ENCODE measurements at regions not wholly inside any gene's neighbourhood (a gene's known extent, or its start where the extent isn't known, plus 50 kb on each side); places are given as distances from the start of the nearest gene placed in this dataset.

DNA sequence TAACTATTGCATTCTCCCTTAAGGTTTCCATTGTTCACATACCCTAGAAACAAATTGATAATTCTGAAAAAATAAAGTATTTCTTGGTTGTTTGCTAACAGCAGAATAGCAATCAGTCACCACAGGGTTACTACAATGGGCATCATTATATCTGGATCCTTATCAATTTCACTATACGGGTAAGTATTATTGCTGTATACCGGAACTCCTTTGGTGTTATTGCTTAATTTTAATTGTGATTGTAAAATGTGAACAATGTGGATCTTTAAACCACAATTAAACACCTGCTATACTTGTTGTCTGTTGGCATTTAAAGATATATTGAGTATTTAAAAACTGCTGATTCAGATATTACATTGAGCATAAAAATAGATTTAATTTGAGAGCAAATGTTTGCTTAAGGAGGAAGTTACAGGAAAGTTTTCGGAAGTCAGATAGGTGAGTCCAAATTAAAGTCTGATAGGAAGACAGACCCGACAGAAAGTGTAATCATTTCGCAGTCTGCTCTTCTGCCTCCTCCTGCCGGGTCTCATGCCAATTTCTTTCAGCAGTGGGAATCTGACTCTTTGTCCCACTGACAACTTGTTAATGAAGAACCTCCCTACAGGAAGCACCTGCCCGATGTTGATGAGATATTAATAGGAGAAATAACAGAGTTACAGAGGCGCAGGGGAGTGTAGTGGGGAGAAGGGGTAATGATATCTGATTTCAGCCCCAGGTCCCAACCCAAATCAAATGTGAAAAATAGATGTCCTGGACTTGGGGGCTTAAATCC, 169.7 kb upstream of the TBC1D5 start:
- POLR2A ChIA-PET, result no interaction called here
- Mint-ChIP-seq H3K4me3 (no peak overlapping the region), H3K4me1 (peaks cover 45% of the 10 kb centered on the region), H3K9me3 (no peaks in the 10 kb centered on the region), H3K27ac (no peak overlapping the region), H3K27me3 (ENCODE audit: low read depth) (no peaks in the 10 kb centered on the region), H3K36me3 (no peaks in the 10 kb centered on the region)
- DNase-seq (ENCODE audit: low spot score) (no peak), ATAC-seq (no peak)
- CTCF ChIA-PET, result no interaction called here
- TF ChIP-seq, protein P1, sequence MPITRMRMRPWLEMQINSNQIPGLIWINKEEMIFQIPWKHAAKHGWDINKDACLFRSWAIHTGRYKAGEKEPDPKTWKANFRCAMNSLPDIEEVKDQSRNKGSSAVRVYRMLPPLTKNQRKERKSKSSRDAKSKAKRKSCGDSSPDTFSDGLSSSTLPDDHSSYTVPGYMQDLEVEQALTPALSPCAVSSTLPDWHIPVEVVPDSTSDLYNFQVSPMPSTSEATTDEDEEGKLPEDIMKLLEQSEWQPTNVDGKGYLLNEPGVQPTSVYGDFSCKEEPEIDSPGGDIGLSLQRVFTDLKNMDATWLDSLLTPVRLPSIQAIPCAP (CRISPR knock-in tag; IDR thresholded peaks at IDR 0.05), result no peak
- no peak for TF ChIP-seq ZNF263 (CRISPR knock-in tag; IDR thresholded peaks at IDR 0.05; ENCODE audit: low read depth)
- TF ChIP-seq ELF4 (CRISPR knock-in tag; IDR thresholded peaks at IDR 0.05; ENCODE audit: low read depth), result no peak
- no peak for TF ChIP-seq NFATC4 (CRISPR knock-in tag; IDR thresholded peaks at IDR 0.05)
- TF ChIP-seq, protein P2, sequence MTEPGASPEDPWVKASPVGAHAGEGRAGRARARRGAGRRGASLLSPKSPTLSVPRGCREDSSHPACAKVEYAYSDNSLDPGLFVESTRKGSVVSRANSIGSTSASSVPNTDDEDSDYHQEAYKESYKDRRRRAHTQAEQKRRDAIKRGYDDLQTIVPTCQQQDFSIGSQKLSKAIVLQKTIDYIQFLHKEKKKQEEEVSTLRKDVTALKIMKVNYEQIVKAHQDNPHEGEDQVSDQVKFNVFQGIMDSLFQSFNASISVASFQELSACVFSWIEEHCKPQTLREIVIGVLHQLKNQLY (CRISPR knock-in tag; IDR thresholded peaks at IDR 0.05), result no peak

DNA sequence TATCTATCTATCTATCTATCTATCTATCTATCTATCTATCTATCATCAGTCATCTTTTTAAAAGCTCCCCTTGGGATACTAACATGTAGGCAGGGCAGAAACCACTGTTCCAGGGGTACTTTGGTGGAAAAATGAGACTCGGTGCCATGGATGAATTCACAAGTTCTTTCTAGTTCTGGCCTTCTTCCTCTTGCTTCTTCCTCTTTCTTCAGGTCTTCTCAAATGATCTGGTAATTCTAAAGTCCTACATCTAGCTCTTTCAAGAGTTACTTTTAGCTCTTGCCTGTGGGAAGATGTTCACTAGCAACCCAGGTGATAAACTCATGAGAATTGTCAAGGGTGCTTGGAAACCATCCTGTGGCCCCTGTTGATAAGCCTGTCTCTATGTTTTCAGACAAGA, 168.5 kb upstream of the TBC1D5 start:
- ChIA-PET CTCF (interaction anchor here (0.6 kb wide), 1 partner anchor 42 kb away, joined by 4 read pairs; no protein-coding TSS in a partner anchor), POLR2A (no interaction called here)
- no peak overlapping the region for H3K27ac Mint-ChIP-seq
- TF ChIP-seq SP1 (CRISPR knock-in tag; conservative IDR thresholded peaks at IDR 0.05), result no peak
- TF ChIP-seq, protein P3, sequence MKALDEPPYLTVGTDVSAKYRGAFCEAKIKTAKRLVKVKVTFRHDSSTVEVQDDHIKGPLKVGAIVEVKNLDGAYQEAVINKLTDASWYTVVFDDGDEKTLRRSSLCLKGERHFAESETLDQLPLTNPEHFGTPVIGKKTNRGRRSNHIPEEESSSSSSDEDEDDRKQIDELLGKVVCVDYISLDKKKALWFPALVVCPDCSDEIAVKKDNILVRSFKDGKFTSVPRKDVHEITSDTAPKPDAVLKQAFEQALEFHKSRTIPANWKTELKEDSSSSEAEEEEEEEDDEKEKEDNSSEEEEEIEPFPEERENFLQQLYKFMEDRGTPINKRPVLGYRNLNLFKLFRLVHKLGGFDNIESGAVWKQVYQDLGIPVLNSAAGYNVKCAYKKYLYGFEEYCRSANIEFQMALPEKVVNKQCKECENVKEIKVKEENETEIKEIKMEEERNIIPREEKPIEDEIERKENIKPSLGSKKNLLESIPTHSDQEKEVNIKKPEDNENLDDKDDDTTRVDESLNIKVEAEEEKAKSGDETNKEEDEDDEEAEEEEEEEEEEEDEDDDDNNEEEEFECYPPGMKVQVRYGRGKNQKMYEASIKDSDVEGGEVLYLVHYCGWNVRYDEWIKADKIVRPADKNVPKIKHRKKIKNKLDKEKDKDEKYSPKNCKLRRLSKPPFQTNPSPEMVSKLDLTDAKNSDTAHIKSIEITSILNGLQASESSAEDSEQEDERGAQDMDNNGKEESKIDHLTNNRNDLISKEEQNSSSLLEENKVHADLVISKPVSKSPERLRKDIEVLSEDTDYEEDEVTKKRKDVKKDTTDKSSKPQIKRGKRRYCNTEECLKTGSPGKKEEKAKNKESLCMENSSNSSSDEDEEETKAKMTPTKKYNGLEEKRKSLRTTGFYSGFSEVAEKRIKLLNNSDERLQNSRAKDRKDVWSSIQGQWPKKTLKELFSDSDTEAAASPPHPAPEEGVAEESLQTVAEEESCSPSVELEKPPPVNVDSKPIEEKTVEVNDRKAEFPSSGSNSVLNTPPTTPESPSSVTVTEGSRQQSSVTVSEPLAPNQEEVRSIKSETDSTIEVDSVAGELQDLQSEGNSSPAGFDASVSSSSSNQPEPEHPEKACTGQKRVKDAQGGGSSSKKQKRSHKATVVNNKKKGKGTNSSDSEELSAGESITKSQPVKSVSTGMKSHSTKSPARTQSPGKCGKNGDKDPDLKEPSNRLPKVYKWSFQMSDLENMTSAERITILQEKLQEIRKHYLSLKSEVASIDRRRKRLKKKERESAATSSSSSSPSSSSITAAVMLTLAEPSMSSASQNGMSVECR (CRISPR knock-in tag; IDR thresholded peaks at IDR 0.05; ENCODE audit: borderline replicate concordance), result no peak
- TF ChIP-seq GTF2I (CRISPR knock-in tag; conservative IDR thresholded peaks at IDR 0.05), result no peak
- TF ChIP-seq, protein P4, sequence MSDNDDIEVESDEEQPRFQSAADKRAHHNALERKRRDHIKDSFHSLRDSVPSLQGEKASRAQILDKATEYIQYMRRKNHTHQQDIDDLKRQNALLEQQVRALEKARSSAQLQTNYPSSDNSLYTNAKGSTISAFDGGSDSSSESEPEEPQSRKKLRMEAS (CRISPR knock-in tag; IDR thresholded peaks at IDR 0.05), result no peak
- TF ChIP-seq, protein P1 (CRISPR knock-in tag; IDR thresholded peaks at IDR 0.05), result no peak
- no peak for TF ChIP-seq NR3C1 (CRISPR knock-in tag; conservative IDR thresholded peaks at IDR 0.05; ENCODE audit: low read depth)
- TF ChIP-seq, protein P5, sequence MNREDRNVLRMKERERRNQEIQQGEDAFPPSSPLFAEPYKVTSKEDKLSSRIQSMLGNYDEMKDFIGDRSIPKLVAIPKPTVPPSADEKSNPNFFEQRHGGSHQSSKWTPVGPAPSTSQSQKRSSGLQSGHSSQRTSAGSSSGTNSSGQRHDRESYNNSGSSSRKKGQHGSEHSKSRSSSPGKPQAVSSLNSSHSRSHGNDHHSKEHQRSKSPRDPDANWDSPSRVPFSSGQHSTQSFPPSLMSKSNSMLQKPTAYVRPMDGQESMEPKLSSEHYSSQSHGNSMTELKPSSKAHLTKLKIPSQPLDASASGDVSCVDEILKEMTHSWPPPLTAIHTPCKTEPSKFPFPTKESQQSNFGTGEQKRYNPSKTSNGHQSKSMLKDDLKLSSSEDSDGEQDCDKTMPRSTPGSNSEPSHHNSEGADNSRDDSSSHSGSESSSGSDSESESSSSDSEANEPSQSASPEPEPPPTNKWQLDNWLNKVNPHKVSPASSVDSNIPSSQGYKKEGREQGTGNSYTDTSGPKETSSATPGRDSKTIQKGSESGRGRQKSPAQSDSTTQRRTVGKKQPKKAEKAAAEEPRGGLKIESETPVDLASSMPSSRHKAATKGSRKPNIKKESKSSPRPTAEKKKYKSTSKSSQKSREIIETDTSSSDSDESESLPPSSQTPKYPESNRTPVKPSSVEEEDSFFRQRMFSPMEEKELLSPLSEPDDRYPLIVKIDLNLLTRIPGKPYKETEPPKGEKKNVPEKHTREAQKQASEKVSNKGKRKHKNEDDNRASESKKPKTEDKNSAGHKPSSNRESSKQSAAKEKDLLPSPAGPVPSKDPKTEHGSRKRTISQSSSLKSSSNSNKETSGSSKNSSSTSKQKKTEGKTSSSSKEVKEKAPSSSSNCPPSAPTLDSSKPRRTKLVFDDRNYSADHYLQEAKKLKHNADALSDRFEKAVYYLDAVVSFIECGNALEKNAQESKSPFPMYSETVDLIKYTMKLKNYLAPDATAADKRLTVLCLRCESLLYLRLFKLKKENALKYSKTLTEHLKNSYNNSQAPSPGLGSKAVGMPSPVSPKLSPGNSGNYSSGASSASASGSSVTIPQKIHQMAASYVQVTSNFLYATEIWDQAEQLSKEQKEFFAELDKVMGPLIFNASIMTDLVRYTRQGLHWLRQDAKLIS (CRISPR knock-in tag; IDR thresholded peaks at IDR 0.05; ENCODE audit: borderline replicate concordance), result no peak
- no peak for TF ChIP-seq TEAD1 (CRISPR knock-in tag; IDR thresholded peaks at IDR 0.05)
- TF ChIP-seq CREB1 (CRISPR knock-in tag; IDR thresholded peaks at IDR 0.05), result no peak
- no peak for TF ChIP-seq NR1H2 (CRISPR knock-in tag; IDR thresholded peaks at IDR 0.05)
- no peak for TF ChIP-seq KAT7 (CRISPR knock-in tag; IDR thresholded peaks at IDR 0.05; ENCODE audit: borderline replicate concordance)
- TF ChIP-seq, protein P6, sequence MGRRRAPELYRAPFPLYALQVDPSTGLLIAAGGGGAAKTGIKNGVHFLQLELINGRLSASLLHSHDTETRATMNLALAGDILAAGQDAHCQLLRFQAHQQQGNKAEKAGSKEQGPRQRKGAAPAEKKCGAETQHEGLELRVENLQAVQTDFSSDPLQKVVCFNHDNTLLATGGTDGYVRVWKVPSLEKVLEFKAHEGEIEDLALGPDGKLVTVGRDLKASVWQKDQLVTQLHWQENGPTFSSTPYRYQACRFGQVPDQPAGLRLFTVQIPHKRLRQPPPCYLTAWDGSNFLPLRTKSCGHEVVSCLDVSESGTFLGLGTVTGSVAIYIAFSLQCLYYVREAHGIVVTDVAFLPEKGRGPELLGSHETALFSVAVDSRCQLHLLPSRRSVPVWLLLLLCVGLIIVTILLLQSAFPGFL (CRISPR knock-in tag; IDR thresholded peaks at IDR 0.05; ENCODE audit: borderline replicate concordance), result no peak
- no peak for TF ChIP-seq SOX15 (CRISPR knock-in tag; IDR thresholded peaks at IDR 0.05)
- TF ChIP-seq, protein P7, sequence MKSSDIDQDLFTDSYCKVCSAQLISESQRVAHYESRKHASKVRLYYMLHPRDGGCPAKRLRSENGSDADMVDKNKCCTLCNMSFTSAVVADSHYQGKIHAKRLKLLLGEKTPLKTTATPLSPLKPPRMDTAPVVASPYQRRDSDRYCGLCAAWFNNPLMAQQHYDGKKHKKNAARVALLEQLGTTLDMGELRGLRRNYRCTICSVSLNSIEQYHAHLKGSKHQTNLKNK (CRISPR knock-in tag; IDR thresholded peaks at IDR 0.05), result no peak
- no peak for TF ChIP-seq RELA (CRISPR knock-in tag; IDR thresholded peaks at IDR 0.05; ENCODE audit: borderline replicate concordance)
- H3K9me3 Mint-ChIP-seq, result no peaks in the 10 kb centered on the region
- no peak for ATAC-seq
- peaks cover 45% of the 10 kb centered on the region for H3K4me1 Mint-ChIP-seq
- H3K36me3 Mint-ChIP-seq, result no peaks in the 10 kb centered on the region
- no peak for DNase-seq (ENCODE audit: low spot score)
- H3K4me3 Mint-ChIP-seq, result no peak overlapping the region
- H3K27me3 Mint-ChIP-seq (ENCODE audit: low read depth), result no peaks in the 10 kb centered on the region

Data from WTC11 (cell line).